NCI-H1417 treated with DMSO at 0.1 percent for 48 hours (cell line): ENCODE measurements at regions not wholly inside any gene's neighbourhood (a gene's known extent, or its start where the extent isn't known, plus 50 kb on each side); places are given as distances from the start of the nearest gene placed in this dataset.

Source experiments
- DNase-seq: peaks from one replicate; lab custom pipeline; 2025; lab: John Stamatoyannopoulos, UW

GRCh38 chr10:1947464-1948003 is 210.2 kb upstream of the ADARB2 start:
- no peak for DNase-seq

- no peak for DNase-seq
Observed at GRCh38 chr10:1944487-1944886, 207.2 kb upstream of the ADARB2 start.

DNA sequence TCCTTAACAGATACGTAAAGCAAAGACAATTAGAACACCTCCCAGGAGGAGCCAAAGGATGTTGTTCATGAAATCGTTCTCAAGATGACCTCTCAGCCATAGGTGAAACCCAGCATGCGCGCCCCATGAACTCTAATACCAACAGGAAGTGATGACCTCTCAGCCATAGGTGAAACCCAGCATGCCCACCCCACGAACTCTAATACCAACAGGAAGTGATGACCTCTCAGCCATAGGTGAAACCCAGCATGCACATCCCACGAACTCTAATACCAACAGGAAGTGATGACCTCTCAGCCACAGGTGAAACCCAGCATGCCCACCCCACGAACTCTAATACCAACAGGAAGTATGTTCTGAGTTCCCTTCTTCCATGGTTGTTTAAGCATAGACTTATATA is 205.2 kb upstream of the ADARB2 start:
- DNase-seq, result no peak

- no peak for DNase-seq
Observed at GRCh38 chr10:1939016-1939415, 201.7 kb upstream of the ADARB2 start.

DNA sequence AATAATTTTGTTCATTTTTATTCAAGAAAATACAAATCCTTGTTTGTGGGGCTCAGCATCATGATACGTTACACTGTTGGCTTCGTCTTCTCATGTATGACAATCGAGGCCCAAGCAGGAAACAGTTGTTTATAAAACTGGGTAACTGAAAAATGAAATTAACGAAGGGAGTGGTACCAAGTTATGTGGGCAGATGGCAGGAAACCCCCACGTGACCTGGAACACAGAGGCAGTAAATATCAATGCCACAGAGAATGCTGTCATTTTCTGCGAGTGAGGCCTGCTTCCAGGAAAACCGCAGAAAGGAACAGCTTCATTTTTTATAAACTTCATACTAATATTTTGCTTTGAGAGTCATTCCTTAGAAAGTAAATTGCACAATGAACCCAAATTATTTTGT is 201.0 kb upstream of the ADARB2 start:
- DNase-seq, result no peak

GRCh38 chr10:1935912-1936311 is 198.6 kb upstream of the ADARB2 start:
- DNase-seq, result no peak

- no peak for DNase-seq
Observed at GRCh38 chr10:1933215-1933614, 195.9 kb upstream of the ADARB2 start.

DNA sequence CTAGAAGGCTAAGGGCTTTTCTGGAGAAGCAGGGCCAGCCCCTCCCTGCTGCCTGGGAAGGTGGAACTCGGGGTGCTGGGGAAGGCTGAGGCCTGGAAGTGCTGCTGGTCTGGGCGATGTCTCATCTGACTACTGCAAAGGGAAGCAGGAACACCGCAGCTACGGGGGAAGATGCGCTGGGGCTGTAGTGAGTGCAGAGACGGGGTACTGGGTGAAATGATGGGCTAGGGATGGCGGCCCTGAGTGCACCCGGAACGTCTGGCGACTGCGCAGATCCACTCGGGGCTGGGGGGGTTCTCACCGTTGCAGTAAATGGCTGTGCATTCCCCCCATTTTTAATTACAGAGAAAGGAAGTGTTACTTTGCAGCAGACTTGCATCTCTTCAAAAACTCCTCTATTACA is 195.4 kb upstream of the ADARB2 start:
- no peak for DNase-seq

DNA sequence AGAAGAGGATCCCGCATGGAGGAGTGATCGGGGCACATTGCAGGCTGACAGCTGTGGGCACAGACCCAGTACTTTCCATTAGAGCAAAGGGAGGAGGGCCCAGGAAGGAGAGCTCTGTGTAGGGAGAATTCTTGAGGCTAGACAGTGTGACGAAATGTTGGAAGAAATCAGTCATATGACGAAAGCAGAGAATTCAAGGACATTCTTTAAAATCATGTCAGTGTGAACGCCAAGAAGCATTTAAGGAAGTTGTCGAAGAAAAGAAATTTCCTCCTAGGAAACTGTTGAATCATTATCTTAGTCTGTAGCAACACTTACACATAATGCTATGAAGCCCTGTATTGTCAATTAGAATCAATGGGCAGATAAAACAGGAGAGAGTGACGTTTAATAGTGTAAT is 191.3 kb upstream of the ADARB2 start:
- DNase-seq, result no peak

GRCh38 chr10:1923998-1924397 is 186.7 kb upstream of the ADARB2 start:
- no peak for DNase-seq

GRCh38 chr10:1923586-1923985 is 186.3 kb upstream of the ADARB2 start:
- DNase-seq, result no peak

DNA sequence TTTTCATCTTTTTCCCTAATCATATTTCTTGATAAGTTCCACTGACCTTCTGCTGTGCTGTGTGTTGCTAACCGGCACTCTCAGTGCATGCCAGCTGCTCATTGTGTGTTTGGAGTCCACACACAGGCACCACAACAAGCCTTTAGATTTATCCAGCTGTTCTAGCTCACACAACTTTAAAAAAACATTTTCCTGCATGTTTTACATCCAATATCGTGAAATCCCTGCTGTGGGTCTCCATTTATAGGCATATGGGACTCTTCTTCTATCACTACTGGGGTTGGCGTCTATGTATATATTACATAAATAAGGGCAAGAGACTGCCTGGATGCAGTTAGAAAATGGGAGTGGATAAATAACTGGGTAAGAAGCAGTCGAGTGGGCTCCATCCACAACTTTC is 183.6 kb upstream of the ADARB2 start:
- no peak for DNase-seq

- no peak for DNase-seq
Observed at GRCh38 chr10:1920127-1920526, 182.8 kb upstream of the ADARB2 start.

DNA sequence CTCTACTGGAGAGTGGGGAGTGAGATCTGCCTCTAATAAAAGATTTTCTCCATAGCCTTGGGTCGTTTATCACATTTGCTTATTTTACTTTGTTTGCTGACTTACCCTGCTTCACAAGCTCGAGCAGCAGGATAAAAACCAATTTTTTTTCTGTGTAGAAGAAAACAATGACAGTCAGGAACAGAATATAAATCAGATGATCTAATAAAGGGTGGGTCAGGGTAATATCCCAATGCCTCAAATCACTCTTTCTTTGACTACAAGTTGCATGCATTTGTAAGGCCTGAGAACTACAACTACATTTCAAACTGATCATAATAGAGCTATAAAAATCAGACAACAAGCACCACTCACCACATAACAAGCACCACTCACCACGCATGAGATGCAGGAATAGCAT is 174.4 kb upstream of the ADARB2 start:
- DNase-seq, result no peak

- no peak for DNase-seq
Observed at GRCh38 chr10:1903982-1904381, 166.7 kb upstream of the ADARB2 start.

GRCh38 chr10:1896153-1896552 is 158.8 kb upstream of the ADARB2 start:
- DNase-seq, result no peak

GRCh38 chr10:1895691-1896090 is 158.4 kb upstream of the ADARB2 start:
- DNase-seq, result no peak

DNA sequence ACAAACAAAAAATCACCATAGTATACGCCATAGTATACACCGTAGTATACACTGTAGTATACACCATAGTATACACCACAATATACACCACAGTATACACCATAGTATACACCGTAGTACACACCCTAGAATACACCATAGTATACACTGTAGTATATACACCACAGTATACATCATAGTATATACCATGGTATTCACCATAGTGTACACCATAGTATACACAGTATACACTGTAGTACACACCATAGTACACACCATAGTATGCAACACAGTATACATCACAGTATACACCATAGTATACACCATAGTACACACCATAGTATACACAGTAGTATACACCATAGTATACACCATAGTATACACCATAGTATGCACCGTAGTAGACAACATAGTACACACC is 157.6 kb upstream of the ADARB2 start:
- DNase-seq, result no peak

DNA sequence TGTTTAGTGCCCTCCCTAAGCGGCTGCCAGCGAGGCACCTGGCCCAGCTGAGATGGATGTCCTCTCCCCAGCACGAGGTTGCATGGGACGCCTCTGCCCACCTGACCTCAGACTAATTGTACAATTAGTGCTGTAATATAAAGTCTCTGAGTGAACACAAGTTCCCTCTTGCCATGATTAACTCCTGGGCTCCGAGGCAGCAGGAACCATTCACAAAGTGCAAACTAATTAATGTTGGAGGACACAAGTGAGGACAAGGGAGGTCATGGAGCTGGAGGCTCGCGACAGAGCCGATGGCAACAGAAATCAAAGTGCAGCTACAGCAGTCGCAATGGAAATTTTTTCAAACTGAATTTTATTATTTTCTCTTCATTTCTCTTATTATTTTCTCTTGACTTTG is 156.6 kb upstream of the ADARB2 start:
- no peak for DNase-seq

GRCh38 chr10:1886039-1886438 is 148.7 kb upstream of the ADARB2 start:
- DNase-seq, result no peak

- DNase-seq, result no peak
Observed at GRCh38 chr10:1882728-1883127, 145.4 kb upstream of the ADARB2 start.

GRCh38 chr10:1882180-1882579 is 144.9 kb upstream of the ADARB2 start:
- DNase-seq, result no peak

DNA sequence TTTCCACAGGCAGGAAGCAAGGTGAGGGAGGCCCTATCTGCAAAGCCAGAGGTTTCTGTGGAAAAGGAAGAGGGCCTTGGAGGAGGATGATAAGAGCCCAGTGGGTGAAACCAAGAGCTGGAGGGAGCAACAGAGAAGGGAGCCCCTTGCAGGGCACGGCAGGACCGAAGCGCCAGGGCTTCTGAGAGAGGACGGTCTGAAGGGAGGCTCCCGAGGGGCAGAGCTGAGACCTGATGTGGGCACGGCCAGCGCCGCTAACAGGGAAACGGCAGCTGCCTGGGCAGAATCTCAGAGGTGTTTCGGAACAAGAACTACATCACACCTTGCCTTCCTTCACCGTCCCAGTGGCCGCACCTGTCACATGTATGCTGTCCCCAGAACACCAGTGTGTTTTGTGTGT is 144.3 kb upstream of the ADARB2 start:
- DNase-seq, result no peak

DNA sequence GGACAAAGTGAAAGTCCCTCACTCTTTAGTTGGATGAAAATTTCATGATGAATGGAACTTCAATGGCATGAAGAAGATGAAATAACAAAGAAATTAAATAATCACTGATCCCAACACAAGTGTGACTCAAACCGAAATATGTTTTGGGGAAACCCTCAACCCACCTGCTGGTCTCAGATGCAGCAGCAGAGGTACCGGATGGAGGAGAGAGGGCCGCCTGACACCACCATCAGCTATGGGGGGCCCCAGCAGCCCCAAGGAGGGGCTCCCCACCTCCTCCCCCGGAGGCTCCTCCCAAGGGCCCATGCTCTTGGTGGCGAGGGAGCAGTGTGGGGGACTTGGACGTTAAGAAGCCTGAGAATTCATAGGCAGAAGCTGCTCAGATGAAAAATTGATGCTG is 137.2 kb upstream of the ADARB2 start:
- DNase-seq, result no peak
